GM12892 (cell line): ENCODE measurements at regions not wholly inside any gene's neighbourhood (a gene's known extent, or its start where the extent isn't known, plus 50 kb on each side); places are given as distances from the start of the nearest gene placed in this dataset.

Source experiments
- DNase-seq: peaks from one replicate; pipeline ENCODE4 v3.0.0; 2011; ENCODE audit not compliant: insufficient read length
- FAIRE-seq: peaks from 2 replicates; lab custom pipeline; 2011; peaks lifted over from hg19 to GRCh38; lab: Jason Lieb, UNC
- POLR2A ChIP-seq: IDR thresholded peaks from 2 replicates; pipeline ENCODE4 v1.6.1; 2011; ENCODE audit warnings: low read depth, low read length, control low read depth
- POLR2AphosphoS5 ChIP-seq: IDR thresholded peaks from 2 replicates; pipeline ENCODE4 v1.6.1; 2011; ENCODE audit warnings: low read depth, low read length, control low read depth
- TAF1 ChIP-seq: IDR thresholded peaks from 2 replicates; pipeline ENCODE4 v1.6.1; 2011; ENCODE audit warnings: low read depth, mild to moderate bottlenecking, control low read depth, low read length, borderline replicate concordance

GRCh38 chr2:176830362-176830761, 382.2 kb upstream of the HNRNPA3 start:
- TF ChIP-seq TAF1 (no peak), POLR2AphosphoS5 (no peak), POLR2A (no peak)
- DNase-seq (no peak), FAIRE-seq (no peak)

GRCh38 chr2:176832086-176832485, 380.5 kb upstream of the HNRNPA3 start:
- no peak for FAIRE-seq
- no peak for TF ChIP-seq TAF1
- no peak for TF ChIP-seq POLR2AphosphoS5
- TF ChIP-seq POLR2A = no peak
- DNase-seq = no peak

GRCh38 chr2:176833671-176834070, 378.9 kb upstream of the HNRNPA3 start:
- TF ChIP-seq POLR2A (no peak), POLR2AphosphoS5 (no peak), TAF1 (no peak)
- DNase-seq (no peak), FAIRE-seq (no peak)

- DNase-seq (no peak), FAIRE-seq (no peak)
- TF ChIP-seq POLR2AphosphoS5 (no peak), TAF1 (no peak), POLR2A (no peak)
These were observed 378.4 kb upstream of the HNRNPA3 start for GRCh38 chr2:176834226-176834625.

- no peak for DNase-seq
- TF ChIP-seq TAF1 (no peak), POLR2AphosphoS5 (no peak), POLR2A (no peak)
- FAIRE-seq = no peak
These were observed 369.4 kb upstream of the HNRNPA3 start for GRCh38 chr2:176843208-176843607.

GRCh38 chr2:176844461-176844860, 368.1 kb upstream of the HNRNPA3 start:
- FAIRE-seq = no peak
- no peak for TF ChIP-seq POLR2AphosphoS5
- no peak for TF ChIP-seq TAF1
- no peak for TF ChIP-seq POLR2A

GRCh38 chr2:176845718-176846117, 366.9 kb upstream of the HNRNPA3 start:
- DNase-seq (no peak), FAIRE-seq (no peak)
- no peak for TF ChIP-seq POLR2AphosphoS5

More at GRCh38 chr2:176844461-176844860, 368.1 kb upstream of the HNRNPA3 start:
- no peak for DNase-seq

- no peak for DNase-seq
- TF ChIP-seq POLR2A = no peak
- no peak for FAIRE-seq
These were observed 365.0 kb upstream of the HNRNPA3 start for GRCh38 chr2:176847575-176847974.

- FAIRE-seq (no peak), DNase-seq (no peak)
- TF ChIP-seq TAF1 = no peak
- no peak for TF ChIP-seq POLR2AphosphoS5
- no peak for TF ChIP-seq POLR2A
These were observed 363.8 kb upstream of the HNRNPA3 start for GRCh38 chr2:176848844-176849243.

- no peak for TF ChIP-seq POLR2AphosphoS5
- no peak for TF ChIP-seq POLR2A
- no peak for TF ChIP-seq TAF1
- FAIRE-seq = no peak
These were observed 361.2 kb upstream of the HNRNPA3 start for GRCh38 chr2:176851200-176851888.

GRCh38 chr2:176851889-176852483, 360.6 kb upstream of the HNRNPA3 start:
- FAIRE-seq = no peak
- TF ChIP-seq POLR2A (no peak), TAF1 (no peak), POLR2AphosphoS5 (no peak)
- DNase-seq = no peak

More at GRCh38 chr2:176851200-176851888, 361.2 kb upstream of the HNRNPA3 start:
- no peak for DNase-seq

- TF ChIP-seq POLR2A (no peak), POLR2AphosphoS5 (no peak), TAF1 (no peak)
- no peak for DNase-seq
- FAIRE-seq = no peak
These were observed 359.9 kb upstream of the HNRNPA3 start for GRCh38 chr2:176852667-176853066.

GRCh38 chr2:176854062-176854461, 358.5 kb upstream of the HNRNPA3 start:
- no peak for FAIRE-seq
- TF ChIP-seq TAF1 (no peak), POLR2A (no peak), POLR2AphosphoS5 (no peak)
- no peak for DNase-seq
